ENCODE measurements at regions not wholly inside any gene's neighbourhood (a gene's known extent, or its start where the extent isn't known, plus 50 kb on each side); places are given as distances from the start of the nearest gene placed in this dataset.

GRCh38 chr3:28835249-28835648 is 445.6 kb upstream of the RBMS3 start:
- TF ChIP-seq CTCF (IDR thresholded peaks at IDR 0.05; ENCODE audit: unreplicated experiment), result no peak
- H3K27me3 Mint-ChIP-seq (ENCODE audit: unreplicated experiment), result no peaks in the 10 kb centered on the region
- H3K4me1 Mint-ChIP-seq (ENCODE audit: low read depth, unreplicated experiment), result no peaks in the 10 kb centered on the region
- no peak overlapping the region for H3K27ac Mint-ChIP-seq (ENCODE audit: unreplicated experiment)
- intact Hi-C loops (cut with micrococcal nuclease; ENCODE audit: unreplicated experiment), result no loop called here
- no peak for DNase-seq
- CTCF ChIA-PET, result interaction anchor here (1.2 kb wide), 1 partner anchor 26 kb away, joined by 4 read pairs; no protein-coding TSS in a partner anchor
- H3K4me3 Mint-ChIP-seq (ENCODE audit: low read depth, unreplicated experiment), result no peak overlapping the region
- no peaks in the 10 kb centered on the region for H3K9me3 Mint-ChIP-seq (ENCODE audit: low read depth, unreplicated experiment)
- H3K36me3 Mint-ChIP-seq (ENCODE audit: insufficient read depth, unreplicated experiment), result no peaks in the 10 kb centered on the region
- no TSS peak for BruUV-seq (replicated peaks)

- H3K4me3 Mint-ChIP-seq (ENCODE audit: low read depth, unreplicated experiment), result no peak overlapping the region
- no TSS peak for BruUV-seq (replicated peaks)
- peak; percentile 5 for DNase-seq
- intact Hi-C loops (cut with micrococcal nuclease; ENCODE audit: unreplicated experiment), result no loop called here
- TF ChIP-seq CTCF (IDR thresholded peaks at IDR 0.05; ENCODE audit: unreplicated experiment), result no peak
- CTCF ChIA-PET, result no interaction called here
- H3K27me3 Mint-ChIP-seq (ENCODE audit: unreplicated experiment), result no peaks in the 10 kb centered on the region
- H3K27ac Mint-ChIP-seq (ENCODE audit: unreplicated experiment), result no peak overlapping the region
- H3K9me3 Mint-ChIP-seq (ENCODE audit: low read depth, unreplicated experiment), result no peaks in the 10 kb centered on the region
- no peaks in the 10 kb centered on the region for H3K36me3 Mint-ChIP-seq (ENCODE audit: insufficient read depth, unreplicated experiment)
- H3K4me1 Mint-ChIP-seq (ENCODE audit: low read depth, unreplicated experiment), result no peaks in the 10 kb centered on the region
These were observed 445.1 kb upstream of the RBMS3 start for GRCh38 chr3:28835751-28836150.

GRCh38 chr3:28836199-28836598 is 444.7 kb upstream of the RBMS3 start:
- H3K27me3 Mint-ChIP-seq (ENCODE audit: unreplicated experiment), result no peaks in the 10 kb centered on the region
- CTCF ChIA-PET, result no interaction called here
- intact Hi-C loops (cut with micrococcal nuclease; ENCODE audit: unreplicated experiment), result no loop called here
- BruUV-seq (replicated peaks), result no TSS peak
- H3K4me1 Mint-ChIP-seq (ENCODE audit: low read depth, unreplicated experiment), result no peaks in the 10 kb centered on the region
- no peaks in the 10 kb centered on the region for H3K36me3 Mint-ChIP-seq (ENCODE audit: insufficient read depth, unreplicated experiment)
- no peak overlapping the region for H3K27ac Mint-ChIP-seq (ENCODE audit: unreplicated experiment)
- DNase-seq, result no peak
- TF ChIP-seq CTCF (IDR thresholded peaks at IDR 0.05; ENCODE audit: unreplicated experiment), result no peak
- no peaks in the 10 kb centered on the region for H3K9me3 Mint-ChIP-seq (ENCODE audit: low read depth, unreplicated experiment)
- no peak overlapping the region for H3K4me3 Mint-ChIP-seq (ENCODE audit: low read depth, unreplicated experiment)

- Mint-ChIP-seq H3K4me3 (ENCODE audit: low read depth, unreplicated experiment) (no peak overlapping the region), H3K36me3 (ENCODE audit: insufficient read depth, unreplicated experiment) (no peaks in the 10 kb centered on the region), H3K27ac (ENCODE audit: unreplicated experiment) (no peak overlapping the region), H3K9me3 (ENCODE audit: low read depth, unreplicated experiment) (no peaks in the 10 kb centered on the region), H3K4me1 (ENCODE audit: low read depth, unreplicated experiment) (no peaks in the 10 kb centered on the region), H3K27me3 (ENCODE audit: unreplicated experiment) (no peaks in the 10 kb centered on the region)
- CTCF ChIA-PET, result interaction anchor here (0.7 kb wide), 1 partner anchor 13 kb away, joined by 4 read pairs; no protein-coding TSS in a partner anchor
- intact Hi-C loops (cut with micrococcal nuclease; ENCODE audit: unreplicated experiment), result no loop called here
- DNase-seq, result no peak
- TF ChIP-seq CTCF (IDR thresholded peaks at IDR 0.05; ENCODE audit: unreplicated experiment), result no peak
- BruUV-seq (replicated peaks), result no TSS peak
These were observed 439.9 kb upstream of the RBMS3 start for GRCh38 chr3:28840976-28841376.

Data from Calu3 (cell line).